ENCODE measurements at regions not wholly inside any gene's neighbourhood (a gene's known extent, or its start where the extent isn't known, plus 50 kb on each side); places are given as distances from the start of the nearest gene placed in this dataset.
"Not testable (repeated sequence)": the region's sequence is repeated elsewhere in the genome, so short reads cannot be mapped to it uniquely, and the experiment has no call there.

- not testable (repeated sequence) for H3K4me3 ChIP-seq (ENCODE audit: low read length); H3K4me1 ChIP-seq (ENCODE audit: insufficient read depth, low read length); H3K27me3 ChIP-seq (ENCODE audit: insufficient read depth, low read length); H3K9me3 ChIP-seq (ENCODE audit: low read depth, low read length)
Measured at GRCh38 chrX:3838754-3839153, 125.3 kb upstream of the PRKX start.

- not testable (repeated sequence) for H3K4me3 ChIP-seq (ENCODE audit: low read length)
Measured at GRCh38 chrX:3837958-3838643, 124.7 kb upstream of the PRKX start.

GRCh38 chrX:3837211-3837610 is 123.8 kb upstream of the PRKX start:
- not testable (repeated sequence) for H3K4me1 ChIP-seq (ENCODE audit: insufficient read depth, low read length); H3K9me3 ChIP-seq (ENCODE audit: low read depth, low read length); H3K4me3 ChIP-seq (ENCODE audit: low read length); H3K27me3 ChIP-seq (ENCODE audit: insufficient read depth, low read length)

More at GRCh38 chrX:3837958-3838643, 124.7 kb upstream of the PRKX start:
- not testable (repeated sequence) for H3K27me3 ChIP-seq (ENCODE audit: insufficient read depth, low read length); H3K9me3 ChIP-seq (ENCODE audit: low read depth, low read length); H3K4me1 ChIP-seq (ENCODE audit: insufficient read depth, low read length)

- H3K9me3 ChIP-seq (ENCODE audit: low read depth, low read length); H3K4me1 ChIP-seq (ENCODE audit: insufficient read depth, low read length); H3K4me3 ChIP-seq (ENCODE audit: low read length); H3K27me3 ChIP-seq (ENCODE audit: insufficient read depth, low read length): not testable (repeated sequence)
Measured at GRCh38 chrX:3833761-3834542, 120.5 kb upstream of the PRKX start.

- not testable (repeated sequence) for H3K4me1 ChIP-seq (ENCODE audit: insufficient read depth, low read length); H3K9me3 ChIP-seq (ENCODE audit: low read depth, low read length); H3K4me3 ChIP-seq (ENCODE audit: low read length); H3K27me3 ChIP-seq (ENCODE audit: insufficient read depth, low read length)
Measured at GRCh38 chrX:3830020-3830419, 116.6 kb upstream of the PRKX start.

GRCh38 chrX:3829041-3829531 is 115.6 kb upstream of the PRKX start:
- not testable (repeated sequence) for H3K27me3 ChIP-seq (ENCODE audit: insufficient read depth, low read length); H3K4me3 ChIP-seq (ENCODE audit: low read length); H3K9me3 ChIP-seq (ENCODE audit: low read depth, low read length); H3K4me1 ChIP-seq (ENCODE audit: insufficient read depth, low read length)

GRCh38 chrX:3828378-3829040 is 115.1 kb upstream of the PRKX start:
- H3K27me3 ChIP-seq (ENCODE audit: insufficient read depth, low read length); H3K9me3 ChIP-seq (ENCODE audit: low read depth, low read length); H3K4me1 ChIP-seq (ENCODE audit: insufficient read depth, low read length); H3K4me3 ChIP-seq (ENCODE audit: low read length): not testable (repeated sequence)

- H3K4me3 ChIP-seq (ENCODE audit: low read length); H3K9me3 ChIP-seq (ENCODE audit: low read depth, low read length); H3K27me3 ChIP-seq (ENCODE audit: insufficient read depth, low read length); H3K4me1 ChIP-seq (ENCODE audit: insufficient read depth, low read length): not testable (repeated sequence)
Measured at GRCh38 chrX:3824008-3824407, 110.6 kb upstream of the PRKX start.

- H3K9me3 ChIP-seq (ENCODE audit: low read depth, low read length), result no peaks in the 10 kb centered on the region
- H3K4me1 ChIP-seq (ENCODE audit: insufficient read depth, low read length), result peaks cover 10% of the 10 kb centered on the region
- no peaks in the 10 kb centered on the region for H3K27me3 ChIP-seq (ENCODE audit: insufficient read depth, low read length)
- H3K4me3 ChIP-seq (ENCODE audit: low read length), result no peak overlapping the region
Measured at GRCh38 chrX:3820167-3820566, 106.7 kb upstream of the PRKX start.

GRCh38 chrX:3817480-3817879 is 104.0 kb upstream of the PRKX start:
- not testable (repeated sequence) for H3K27me3 ChIP-seq (ENCODE audit: insufficient read depth, low read length); H3K9me3 ChIP-seq (ENCODE audit: low read depth, low read length); H3K4me3 ChIP-seq (ENCODE audit: low read length)
- H3K4me1 ChIP-seq (ENCODE audit: insufficient read depth, low read length), result peaks cover 14% of the 10 kb centered on the region

GRCh38 chrX:3815896-3816664 is 102.6 kb upstream of the PRKX start:
- Histone ChIP-seq H3K4me3 (ENCODE audit: low read length) (peak overlapping the region; percentile 48), H3K9me3 (ENCODE audit: low read depth, low read length) (no peaks in the 10 kb centered on the region), H3K27me3 (ENCODE audit: insufficient read depth, low read length) (no peaks in the 10 kb centered on the region), H3K4me1 (ENCODE audit: insufficient read depth, low read length) (peaks cover 14% of the 10 kb centered on the region)

GRCh38 chrX:3811331-3812311 is 98.2 kb upstream of the PRKX start:
- H3K4me3 ChIP-seq (ENCODE audit: low read length), result no peak overlapping the region
- no peaks in the 10 kb centered on the region for H3K9me3 ChIP-seq (ENCODE audit: low read depth, low read length)

GRCh38 chrX:3807906-3808305 is 94.5 kb upstream of the PRKX start:
- Histone ChIP-seq H3K4me1 (ENCODE audit: insufficient read depth, low read length) (no peaks in the 10 kb centered on the region), H3K27me3 (ENCODE audit: insufficient read depth, low read length) (no peaks in the 10 kb centered on the region), H3K9me3 (ENCODE audit: low read depth, low read length) (no peaks in the 10 kb centered on the region), H3K4me3 (ENCODE audit: low read length) (no peak overlapping the region)

More at GRCh38 chrX:3811331-3812311, 98.2 kb upstream of the PRKX start:
- no peaks in the 10 kb centered on the region for H3K27me3 ChIP-seq (ENCODE audit: insufficient read depth, low read length)
- peaks cover 10% of the 10 kb centered on the region for H3K4me1 ChIP-seq (ENCODE audit: insufficient read depth, low read length)

GRCh38 chrX:3806630-3807029 is 93.2 kb upstream of the PRKX start:
- H3K27me3 ChIP-seq (ENCODE audit: insufficient read depth, low read length), result no peaks in the 10 kb centered on the region

More at GRCh38 chrX:3806630-3807029, 93.2 kb upstream of the PRKX start:
- Histone ChIP-seq H3K4me3 (ENCODE audit: low read length) (no peak overlapping the region), H3K9me3 (ENCODE audit: low read depth, low read length) (no peaks in the 10 kb centered on the region), H3K4me1 (ENCODE audit: insufficient read depth, low read length) (no peaks in the 10 kb centered on the region)

Measured in mononuclear cell (primary cell).